Esophagus (tissue), 2 donors: ENCODE measurements at regions not wholly inside any gene's neighbourhood (a gene's known extent, or its start where the extent isn't known, plus 50 kb on each side); places are given as distances from the start of the nearest gene placed in this dataset.

Source experiments
- H3K27ac ChIP-seq, 2 donors: one replicate each; pipeline ENCODE4 v1.5.1; 2013; ENCODE audit warnings: low read depth in 2 of 2, mild to moderate bottlenecking in 2 of 2, inconsistent platforms in 1 of 2, low read length in 1 of 2, moderate library complexity in 1 of 2
- H3K27me3 ChIP-seq, 2 donors: one replicate each; pipeline ENCODE4 v1.6.1; 2013; ENCODE audit warnings: low read length in 2 of 2, control low read depth in 1 of 2, mild to moderate bottlenecking in 1 of 2; ENCODE audit not compliant: insufficient read depth in 2 of 2, control insufficient read depth in 1 of 2
- H3K36me3 ChIP-seq, 2 donors: one replicate each; pipeline ENCODE4 v1.6.1; 2013; ENCODE audit warnings: low read length in 1 of 2; ENCODE audit not compliant: control insufficient read depth in 2 of 2, insufficient read depth in 2 of 2
- H3K4me1 ChIP-seq, 2 donors: one replicate each; pipeline ENCODE4 v1.6.1; 2013; ENCODE audit warnings: low read length in 1 of 2; ENCODE audit not compliant: control insufficient read depth in 2 of 2, insufficient read depth in 2 of 2
- H3K4me3 ChIP-seq, 2 donors: one replicate each; pipeline ENCODE4 v1.5.1; 2013; ENCODE audit warnings: low read length in 2 of 2, mild to moderate bottlenecking in 2 of 2, low read depth in 1 of 2, moderate library complexity in 1 of 2
- H3K9me3 ChIP-seq, 2 donors: one replicate each; pipeline ENCODE4 v1.6.1; 2013; ENCODE audit warnings: mild to moderate bottlenecking in 2 of 2, low read depth in 1 of 2, low read length in 1 of 2, moderate library complexity in 1 of 2; ENCODE audit not compliant: control insufficient read depth in 2 of 2, insufficient read depth in 1 of 2
- WGBS, 2 donors: extraction: QIAGEN DNeasy Blood & Tissue Kit; methylation state at CpG; one replicate each; pipeline ENCODE4 v1.1.7; 2013; 5-methylcytosine and 5-hydroxymethylcytosine counted together
- donor health status: healthy with polysubstance abuse.
- donor health status: Bipolar disorder and iron deficiency.

GRCh38 chr18:34003687-34004086, 221.0 kb downstream of the NOL4 start:
- WGBS, 2 donors: 40 to 48% methylated on average over 1 of the region's 1 CpG
- Histone ChIP-seq H3K27ac (no peak overlapping the region), H3K36me3 (no peaks in the 10 kb centered on the region), H3K9me3 (no peaks in the 10 kb centered on the region), H3K4me1 (no peaks in the 10 kb centered on the region), H3K4me3 (no peak overlapping the region), H3K27me3 (no peaks in the 10 kb centered on the region)

GRCh38 chr18:34002130-34002529, 222.6 kb downstream of the NOL4 start:
- Histone ChIP-seq H3K27me3 (no peaks in the 10 kb centered on the region), H3K9me3 (no peaks in the 10 kb centered on the region), H3K36me3 (no peaks in the 10 kb centered on the region), H3K4me1 (no peaks in the 10 kb centered on the region), H3K4me3 (no peak overlapping the region), H3K27ac (no peak overlapping the region)
- 59 to 79% methylated on average over 1 of the region's 1 CpG for WGBS, 2 donors

- Histone ChIP-seq H3K4me1 (no peaks in the 10 kb centered on the region), H3K36me3 (no peaks in the 10 kb centered on the region), H3K4me3 (no peak overlapping the region), H3K27me3 (no peaks in the 10 kb centered on the region), H3K9me3 (no peaks in the 10 kb centered on the region), H3K27ac (no peak overlapping the region)
- WGBS, 2 donors: 74% methylated on average over 3 of the region's 3 CpGs
Observed at GRCh38 chr18:34001376-34001775, 223.3 kb downstream of the NOL4 start.

GRCh38 chr18:33987206-33987605, 237.5 kb downstream of the NOL4 start:
- H3K36me3 ChIP-seq: no peaks in the 10 kb centered on the region
- 69 to 74% methylated on average over 3 of the region's 3 CpGs for WGBS, 2 donors
- H3K27ac ChIP-seq: no peak overlapping the region
- H3K9me3 ChIP-seq: no peaks in the 10 kb centered on the region
- H3K4me1 ChIP-seq: no peaks in the 10 kb centered on the region
- H3K27me3 ChIP-seq: no peaks in the 10 kb centered on the region
- H3K4me3 ChIP-seq: no peak overlapping the region

- Histone ChIP-seq H3K4me1 (no peaks in the 10 kb centered on the region), H3K36me3 (no peaks in the 10 kb centered on the region), H3K27ac (no peak overlapping the region), H3K9me3 (no peaks in the 10 kb centered on the region), H3K27me3 (no peaks in the 10 kb centered on the region), H3K4me3 (no peak overlapping the region)
- 85 to 92% methylated on average over 2 of the region's 2 CpGs for WGBS, 2 donors
Observed at GRCh38 chr18:33983126-33983525, 241.6 kb downstream of the NOL4 start.

GRCh38 chr18:33960417-33960816, 264.3 kb downstream of the NOL4 start:
- peaks cover 0 to 3% of the 10 kb centered on the region in 2 donors for H3K9me3 ChIP-seq
- no peaks in the 10 kb centered on the region for H3K4me1 ChIP-seq
- H3K4me3 ChIP-seq: no peak overlapping the region
- no peaks in the 10 kb centered on the region for H3K27me3 ChIP-seq
- H3K36me3 ChIP-seq: no peaks in the 10 kb centered on the region
- H3K27ac ChIP-seq: no peak overlapping the region

GRCh38 chr18:33959609-33960008, 265.1 kb downstream of the NOL4 start:
- H3K4me1 ChIP-seq: no peaks in the 10 kb centered on the region
- no peaks in the 10 kb centered on the region for H3K36me3 ChIP-seq
- 71 to 76% methylated on average over 2 of the region's 2 CpGs for WGBS, 2 donors
- H3K4me3 ChIP-seq: no peak overlapping the region
- no peaks in the 10 kb centered on the region for H3K27me3 ChIP-seq
- H3K27ac ChIP-seq: no peak overlapping the region
- no peaks in the 10 kb centered on the region for H3K9me3 ChIP-seq

GRCh38 chr18:33957707-33958106, 267.0 kb downstream of the NOL4 start:
- H3K9me3 ChIP-seq: no peaks in the 10 kb centered on the region
- WGBS, 2 donors: 49 to 54% methylated on average over 5 of the region's 5 CpGs

GRCh38 chr18:33951031-33951430, 273.7 kb downstream of the NOL4 start:
- H3K36me3 ChIP-seq: no peaks in the 10 kb centered on the region
- H3K27ac ChIP-seq: no peak overlapping the region
- H3K4me3 ChIP-seq: no peak overlapping the region
- no peaks in the 10 kb centered on the region for H3K4me1 ChIP-seq
- WGBS, 2 donors: 73 to 89% methylated on average over 1 of the region's 1 CpG
- no peaks in the 10 kb centered on the region for H3K27me3 ChIP-seq
- H3K9me3 ChIP-seq: no peaks in the 10 kb centered on the region

More at GRCh38 chr18:33957707-33958106, 267.0 kb downstream of the NOL4 start:
- Histone ChIP-seq H3K36me3 (no peaks in the 10 kb centered on the region), H3K27me3 (no peaks in the 10 kb centered on the region), H3K4me1 (no peaks in the 10 kb centered on the region), H3K4me3 (no peak overlapping the region), H3K27ac (no peak overlapping the region)

GRCh38 chr18:33946336-33946735, 278.4 kb downstream of the NOL4 start:
- Histone ChIP-seq H3K27me3 (no peaks in the 10 kb centered on the region), H3K4me1 (no peaks in the 10 kb centered on the region), H3K27ac (no peak overlapping the region), H3K4me3 (no peak overlapping the region), H3K9me3 (no peaks in the 10 kb centered on the region), H3K36me3 (no peaks in the 10 kb centered on the region)
- WGBS, 2 donors: 87 to 91% methylated on average over 1 of the region's 1 CpG
